ENCODE measurements at regions not wholly inside any gene's neighbourhood (a gene's known extent, or its start where the extent isn't known, plus 50 kb on each side); places are given as distances from the start of the nearest gene placed in this dataset.
"Not testable (repeated sequence)": the region's sequence is repeated elsewhere in the genome, so short reads cannot be mapped to it uniquely, and the experiment has no call there.

- in situ Hi-C loops (cut with HindIII; ENCODE audit: low sequenced_read_pairs) = no loop called here
These were observed 1081.5 kb downstream of the PLOD2 start for GRCh38 chr3:145079436-145079835.

- in situ Hi-C loops (cut with HindIII; ENCODE audit: low sequenced_read_pairs) = no loop called here
These were observed 1073.9 kb downstream of the PLOD2 start for GRCh38 chr3:145087038-145087437.

- in situ Hi-C loops (cut with HindIII; ENCODE audit: low sequenced_read_pairs) = no loop called here
These were observed 1072.1 kb downstream of the PLOD2 start for GRCh38 chr3:145088917-145089316.

GRCh38 chr3:145089337-145089736 is 1071.6 kb downstream of the PLOD2 start:
- in situ Hi-C loops (cut with HindIII; ENCODE audit: low sequenced_read_pairs) = no loop called here

GRCh38 chr3:145094355-145094941 is 1066.5 kb downstream of the PLOD2 start:
- in situ Hi-C loops (cut with HindIII; ENCODE audit: low sequenced_read_pairs) = no loop called here

GRCh38 chr3:145111141-145111540 is 1049.8 kb downstream of the PLOD2 start:
- in situ Hi-C loops (cut with HindIII; ENCODE audit: low sequenced_read_pairs) = not testable (repeated sequence)

- in situ Hi-C loops (cut with HindIII; ENCODE audit: low sequenced_read_pairs) = no loop called here
These were observed 1044.2 kb downstream of the PLOD2 start for GRCh38 chr3:145116769-145117168.

- in situ Hi-C loops (cut with HindIII; ENCODE audit: low sequenced_read_pairs) = no loop called here
These were observed 1042.7 kb downstream of the PLOD2 start for GRCh38 chr3:145118303-145118702.

GRCh38 chr3:145124900-145125678 is 1035.9 kb downstream of the PLOD2 start:
- in situ Hi-C loops (cut with HindIII; ENCODE audit: low sequenced_read_pairs) = no loop called here

- in situ Hi-C loops (cut with HindIII; ENCODE audit: low sequenced_read_pairs) = no loop called here
These were observed 1027.7 kb downstream of the PLOD2 start for GRCh38 chr3:145133281-145133680.

- in situ Hi-C loops (cut with HindIII; ENCODE audit: low sequenced_read_pairs) = no loop called here
These were observed 1026.2 kb downstream of the PLOD2 start for GRCh38 chr3:145134738-145135137.

GRCh38 chr3:145144361-145144760 is 1016.6 kb downstream of the PLOD2 start:
- in situ Hi-C loops (cut with HindIII; ENCODE audit: low sequenced_read_pairs) = no loop called here

- in situ Hi-C loops (cut with HindIII; ENCODE audit: low sequenced_read_pairs) = no loop called here
These were observed 1015.5 kb downstream of the PLOD2 start for GRCh38 chr3:145145461-145145860.

GRCh38 chr3:145159640-145160039 is 1001.3 kb downstream of the PLOD2 start:
- in situ Hi-C loops (cut with HindIII; ENCODE audit: low sequenced_read_pairs) = no loop called here

GRCh38 chr3:145170121-145170520 is 990.9 kb downstream of the PLOD2 start:
- in situ Hi-C loops (cut with HindIII; ENCODE audit: low sequenced_read_pairs) = no loop called here

- in situ Hi-C loops (cut with HindIII; ENCODE audit: low sequenced_read_pairs) = no loop called here
These were observed 985.4 kb downstream of the PLOD2 start for GRCh38 chr3:145175626-145176025.

GRCh38 chr3:145176907-145177306 is 984.1 kb downstream of the PLOD2 start:
- in situ Hi-C loops (cut with HindIII; ENCODE audit: low sequenced_read_pairs) = no loop called here

- in situ Hi-C loops (cut with HindIII; ENCODE audit: low sequenced_read_pairs) = no loop called here
These were observed 983.2 kb downstream of the PLOD2 start for GRCh38 chr3:145177828-145178227.

GRCh38 chr3:145182196-145182911 is 978.6 kb downstream of the PLOD2 start:
- in situ Hi-C loops (cut with HindIII; ENCODE audit: low sequenced_read_pairs) = no loop called here

GRCh38 chr3:145183261-145183660 is 977.7 kb downstream of the PLOD2 start:
- in situ Hi-C loops (cut with HindIII; ENCODE audit: low sequenced_read_pairs) = no loop called here

GRCh38 chr3:145188079-145188770 is 972.8 kb downstream of the PLOD2 start:
- in situ Hi-C loops (cut with HindIII; ENCODE audit: low sequenced_read_pairs) = no loop called here
